HL-60 (cell line): ENCODE measurements at regions not wholly inside any gene's neighbourhood (a gene's known extent, or its start where the extent isn't known, plus 50 kb on each side); places are given as distances from the start of the nearest gene placed in this dataset.

Source experiments
- CTCF ChIP-seq: IDR thresholded peaks from one replicate; pipeline ENCODE4 v1.5.1; 2011; ENCODE audit warnings: low read length, control low read depth, inconsistent platforms; ENCODE audit not compliant: insufficient read depth
- GABPA ChIP-seq: IDR thresholded peaks from 2 replicates; pipeline ENCODE4 v1.6.1; 2012; ENCODE audit warnings: low read depth
- POLR2AphosphoS5 ChIP-seq: IDR thresholded peaks from 2 replicates; pipeline ENCODE4 v1.6.1; 2012; ENCODE audit warnings: low read depth
- SPI1 ChIP-seq: IDR thresholded peaks from 2 replicates; pipeline ENCODE4 v1.6.1; 2012; ENCODE audit warnings: low read depth, mild to moderate bottlenecking, borderline replicate concordance
- TF ChIP-seq, protein P1 (sequence below): IDR thresholded peaks from 2 replicates; pipeline ENCODE4 v1.6.1; 2012; ENCODE audit warnings: low read depth; ENCODE audit not compliant: insufficient replicate concordance

- TF ChIP-seq CTCF, result no peak
- TF ChIP-seq POLR2AphosphoS5, result no peak
- TF ChIP-seq, protein P1, sequence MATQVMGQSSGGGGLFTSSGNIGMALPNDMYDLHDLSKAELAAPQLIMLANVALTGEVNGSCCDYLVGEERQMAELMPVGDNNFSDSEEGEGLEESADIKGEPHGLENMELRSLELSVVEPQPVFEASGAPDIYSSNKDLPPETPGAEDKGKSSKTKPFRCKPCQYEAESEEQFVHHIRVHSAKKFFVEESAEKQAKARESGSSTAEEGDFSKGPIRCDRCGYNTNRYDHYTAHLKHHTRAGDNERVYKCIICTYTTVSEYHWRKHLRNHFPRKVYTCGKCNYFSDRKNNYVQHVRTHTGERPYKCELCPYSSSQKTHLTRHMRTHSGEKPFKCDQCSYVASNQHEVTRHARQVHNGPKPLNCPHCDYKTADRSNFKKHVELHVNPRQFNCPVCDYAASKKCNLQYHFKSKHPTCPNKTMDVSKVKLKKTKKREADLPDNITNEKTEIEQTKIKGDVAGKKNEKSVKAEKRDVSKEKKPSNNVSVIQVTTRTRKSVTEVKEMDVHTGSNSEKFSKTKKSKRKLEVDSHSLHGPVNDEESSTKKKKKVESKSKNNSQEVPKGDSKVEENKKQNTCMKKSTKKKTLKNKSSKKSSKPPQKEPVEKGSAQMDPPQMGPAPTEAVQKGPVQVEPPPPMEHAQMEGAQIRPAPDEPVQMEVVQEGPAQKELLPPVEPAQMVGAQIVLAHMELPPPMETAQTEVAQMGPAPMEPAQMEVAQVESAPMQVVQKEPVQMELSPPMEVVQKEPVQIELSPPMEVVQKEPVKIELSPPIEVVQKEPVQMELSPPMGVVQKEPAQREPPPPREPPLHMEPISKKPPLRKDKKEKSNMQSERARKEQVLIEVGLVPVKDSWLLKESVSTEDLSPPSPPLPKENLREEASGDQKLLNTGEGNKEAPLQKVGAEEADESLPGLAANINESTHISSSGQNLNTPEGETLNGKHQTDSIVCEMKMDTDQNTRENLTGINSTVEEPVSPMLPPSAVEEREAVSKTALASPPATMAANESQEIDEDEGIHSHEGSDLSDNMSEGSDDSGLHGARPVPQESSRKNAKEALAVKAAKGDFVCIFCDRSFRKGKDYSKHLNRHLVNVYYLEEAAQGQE, result no peak
- TF ChIP-seq GABPA, result no peak
- no peak for TF ChIP-seq SPI1
These were observed 610.7 kb upstream of the GRM7 start for GRCh38 chr3:6250167-6250566.
